AG09319 (cell line): ENCODE measurements at regions not wholly inside any gene's neighbourhood (a gene's known extent, or its start where the extent isn't known, plus 50 kb on each side); places are given as distances from the start of the nearest gene placed in this dataset.

ENCODE experiments used
- DNase-seq: peaks from one replicate; pipeline ENCODE4 v3.0.0-alpha.2; 2010; ENCODE audit warnings: low read depth; ENCODE audit errors: extremely low read depth
- CTCF ChIP-seq: IDR thresholded peaks from 2 replicates; pipeline ENCODE4 v1.5.1; 2011; ENCODE audit warnings: low read depth, mild to moderate bottlenecking, inconsistent platforms, low read length, moderate library complexity

DNA sequence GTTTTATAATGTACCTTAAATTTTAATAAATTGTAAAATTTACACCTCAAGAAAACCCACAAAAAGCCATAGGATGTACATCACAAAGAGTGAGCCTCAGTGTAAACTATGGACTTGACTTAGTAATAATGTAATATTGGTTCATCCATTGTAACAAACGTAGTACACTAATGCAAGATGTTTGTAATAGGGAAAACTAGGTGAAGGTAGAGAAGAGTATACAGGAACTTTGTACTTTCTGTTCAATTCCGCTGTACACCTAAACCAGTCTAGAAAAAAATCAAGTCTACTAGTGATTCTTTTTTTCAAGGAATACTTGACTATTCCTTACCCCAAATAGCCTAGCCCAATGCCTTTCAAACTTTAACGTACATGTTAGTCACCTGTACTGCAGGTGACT is 222.3 kb upstream of the FGGY start:
- DNase-seq = no peak
- TF ChIP-seq CTCF = no peak

DNA sequence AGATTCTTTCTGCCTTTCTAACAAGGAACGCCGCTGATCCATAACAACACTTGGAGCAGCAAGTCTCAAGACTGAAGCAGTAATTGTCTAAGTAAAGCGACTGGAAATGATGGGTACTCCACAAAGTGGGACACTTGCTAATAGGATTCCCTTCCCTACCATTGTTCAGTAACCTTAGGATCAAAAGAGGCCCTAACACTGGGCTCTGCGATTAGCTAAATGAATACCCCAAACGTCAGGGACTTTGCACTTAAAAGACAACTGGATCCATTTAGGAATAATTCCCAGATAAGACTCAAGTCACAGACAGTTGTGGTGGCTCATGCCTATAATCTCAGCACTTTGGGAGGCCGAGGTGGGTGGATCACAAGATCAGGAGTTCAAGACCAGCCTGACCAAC is 221.9 kb upstream of the FGGY start:
- no peak for TF ChIP-seq CTCF
- DNase-seq = no peak

GRCh38 chr1:59076612-59077011 is 220.3 kb upstream of the FGGY start:
- DNase-seq = no peak

DNA sequence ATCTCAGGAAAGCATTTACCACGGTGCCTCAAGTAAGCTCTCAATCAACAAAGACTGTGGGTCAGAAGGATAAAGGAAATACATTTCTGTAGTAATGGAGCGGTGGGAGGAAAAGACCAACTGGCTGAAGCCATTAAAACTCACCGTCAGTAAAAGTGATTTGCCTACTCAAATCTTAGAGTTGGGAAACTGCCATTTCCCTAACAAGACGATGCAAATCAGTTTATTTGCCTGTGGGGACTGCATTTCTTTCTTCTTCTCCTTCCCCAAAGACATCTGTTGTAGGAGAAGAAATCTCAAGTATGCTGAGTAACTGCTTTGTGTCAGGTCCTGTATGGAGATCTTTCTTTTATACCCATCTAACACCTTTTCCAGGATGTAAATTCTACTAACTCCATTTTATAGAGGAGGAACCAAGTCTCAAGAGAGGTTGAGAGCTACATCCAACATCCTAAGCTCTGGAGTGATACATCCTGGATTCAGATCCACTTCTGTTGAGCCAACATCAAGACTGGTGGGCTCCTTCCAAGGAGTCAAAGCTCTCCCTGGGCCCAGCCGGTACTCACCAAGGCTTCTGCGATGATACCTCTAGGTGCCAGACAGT is 219.3 kb upstream of the FGGY start:
- TF ChIP-seq CTCF = no peak
- no peak for DNase-seq

More at GRCh38 chr1:59076612-59077011, 220.3 kb upstream of the FGGY start:
- peak; percentile 43 for TF ChIP-seq CTCF

GRCh38 chr1:59078070-59078800 is 218.7 kb upstream of the FGGY start:
- no peak for TF ChIP-seq CTCF
- DNase-seq = no peak

GRCh38 chr1:59078866-59079265 is 218.0 kb upstream of the FGGY start:
- TF ChIP-seq CTCF = no peak
- no peak for DNase-seq

- no peak for TF ChIP-seq CTCF
- DNase-seq = no peak
These were observed 217.3 kb upstream of the FGGY start for GRCh38 chr1:59079434-59080140.
